Nephron progenitor cell (in vitro differentiated cells): ENCODE measurements at regions not wholly inside any gene's neighbourhood (a gene's known extent, or its start where the extent isn't known, plus 50 kb on each side); places are given as distances from the start of the nearest gene placed in this dataset.

Source experiments
- DNase-seq: peaks from one replicate; pipeline ENCODE4 v3.0.0; 2021
- H3K27ac Mint-ChIP-seq: 2 replicates; pipeline ENCODE4 v1.8.0; 2021; ENCODE audit warnings: mild to moderate bottlenecking, moderate library complexity, mixed read lengths
- H3K27me3 Mint-ChIP-seq: 2 replicates; pipeline ENCODE4 v1.8.0; 2021; ENCODE audit warnings: mild to moderate bottlenecking, low read depth, mixed read lengths; ENCODE audit not compliant: poor library complexity
- H3K36me3 Mint-ChIP-seq: 2 replicates; pipeline ENCODE4 v1.8.0; 2021; ENCODE audit warnings: low read depth, mixed read lengths
- H3K4me1 Mint-ChIP-seq: 2 replicates; pipeline ENCODE4 v1.8.0; 2021; ENCODE audit warnings: mixed read lengths
- H3K4me3 Mint-ChIP-seq: 2 replicates; pipeline ENCODE4 v1.8.0; 2021; ENCODE audit warnings: mild to moderate bottlenecking, moderate library complexity, mixed read lengths
- H3K9me3 Mint-ChIP-seq: 2 replicates; pipeline ENCODE4 v1.8.0; 2021; ENCODE audit warnings: mild to moderate bottlenecking, moderate library complexity, mixed read lengths
- CTCF ChIP-seq: fragments of 200-600 bp; sonication (generic); IDR thresholded peaks from 2 replicates; pipeline ENCODE4 v1.5.0; 2021; ENCODE audit warnings: antibody characterized with exemption

- H3K27ac Mint-ChIP-seq, result no peak overlapping the region
- no peak for TF ChIP-seq CTCF
- peaks cover 7% of the 10 kb centered on the region for H3K36me3 Mint-ChIP-seq
- H3K27me3 Mint-ChIP-seq, result no peaks in the 10 kb centered on the region
- peaks cover 15% of the 10 kb centered on the region for H3K9me3 Mint-ChIP-seq
- H3K4me1 Mint-ChIP-seq, result peaks cover 20% of the 10 kb centered on the region
- H3K4me3 Mint-ChIP-seq, result no peak overlapping the region
- DNase-seq, result no peak
Measured at GRCh38 chr9:85157772-85158171, 488.2 kb downstream of the NTRK2 start.

- DNase-seq, result no peak
- Mint-ChIP-seq H3K27ac (no peak overlapping the region), H3K4me1 (peaks cover 25% of the 10 kb centered on the region), H3K36me3 (peaks cover 2% of the 10 kb centered on the region), H3K4me3 (no peak overlapping the region), H3K27me3 (no peaks in the 10 kb centered on the region), H3K9me3 (peaks cover 4% of the 10 kb centered on the region)
- TF ChIP-seq CTCF, result no peak
Measured at GRCh38 chr9:85156652-85157051, 487.1 kb downstream of the NTRK2 start.

- Mint-ChIP-seq H3K4me3 (no peak overlapping the region), H3K27me3 (peaks cover 3% of the 10 kb centered on the region), H3K9me3 (no peaks in the 10 kb centered on the region), H3K36me3 (no peaks in the 10 kb centered on the region), H3K4me1 (peaks cover 38% of the 10 kb centered on the region), H3K27ac (no peak overlapping the region)
- no peak for DNase-seq
- TF ChIP-seq CTCF, result no peak
Measured at GRCh38 chr9:85155352-85155751, 485.8 kb downstream of the NTRK2 start.

GRCh38 chr9:85151741-85152140 lies 482.2 kb downstream of the NTRK2 start:
- no peak for TF ChIP-seq CTCF
- Mint-ChIP-seq H3K9me3 (no peaks in the 10 kb centered on the region), H3K27me3 (peaks cover 6% of the 10 kb centered on the region), H3K4me1 (peaks cover 33% of the 10 kb centered on the region), H3K4me3 (no peak overlapping the region), H3K27ac (no peak overlapping the region), H3K36me3 (no peaks in the 10 kb centered on the region)
- DNase-seq, result no peak

GRCh38 chr9:85151162-85151561 lies 481.6 kb downstream of the NTRK2 start:
- no peaks in the 10 kb centered on the region for H3K9me3 Mint-ChIP-seq
- no peak for TF ChIP-seq CTCF
- no peak overlapping the region for H3K4me3 Mint-ChIP-seq
- no peak overlapping the region for H3K27ac Mint-ChIP-seq
- H3K27me3 Mint-ChIP-seq, result peaks cover 6% of the 10 kb centered on the region
- H3K36me3 Mint-ChIP-seq, result no peaks in the 10 kb centered on the region
- peaks cover 30% of the 10 kb centered on the region for H3K4me1 Mint-ChIP-seq
- DNase-seq, result no peak

GRCh38 chr9:85147046-85147640 lies 477.6 kb downstream of the NTRK2 start:
- no peak for TF ChIP-seq CTCF
- no peaks in the 10 kb centered on the region for H3K9me3 Mint-ChIP-seq
- no peaks in the 10 kb centered on the region for H3K36me3 Mint-ChIP-seq
- peaks cover 6% of the 10 kb centered on the region for H3K27me3 Mint-ChIP-seq
- H3K4me3 Mint-ChIP-seq, result no peak overlapping the region
- DNase-seq, result no peak
- no peak overlapping the region for H3K27ac Mint-ChIP-seq
- peaks cover 33% of the 10 kb centered on the region for H3K4me1 Mint-ChIP-seq
